ENCODE measurements at regions not wholly inside any gene's neighbourhood (a gene's known extent, or its start where the extent isn't known, plus 50 kb on each side); places are given as distances from the start of the nearest gene placed in this dataset.

- no peak for TF ChIP-seq CTCF (IDR thresholded peaks at IDR 0.05; ENCODE audit: poor library complexity, severe bottlenecking)
- no peak for TF ChIP-seq TAF1 (IDR thresholded peaks at IDR 0.05; ENCODE audit: low read depth)
- TF ChIP-seq EZH2 (IDR thresholded peaks at IDR 0.05; ENCODE audit: borderline replicate concordance, insufficient read depth, low read length, poor library complexity, severe bottlenecking), result no peak
- TF ChIP-seq REST (IDR thresholded peaks at IDR 0.05; ENCODE audit: borderline replicate concordance), result no peak
- TF ChIP-seq RAD21 (conservative IDR thresholded peaks at IDR 0.05), result no peak
- no peak for TF ChIP-seq POLR2AphosphoS5 (IDR thresholded peaks at IDR 0.05)
- TF ChIP-seq EP300 (conservative IDR thresholded peaks at IDR 0.05; ENCODE audit: poor library complexity, severe bottlenecking), result no peak
Observed at GRCh38 chr12:66941150-66941549, 262.3 kb upstream of the GRIP1 start.
